GM12891 (cell line): ENCODE measurements at regions not wholly inside any gene's neighbourhood (a gene's known extent, or its start where the extent isn't known, plus 50 kb on each side); places are given as distances from the start of the nearest gene placed in this dataset.

Experiments
- POLR2A ChIP-seq: IDR thresholded peaks from 2 replicates; pipeline ENCODE4 v1.6.1; 2011; ENCODE audit warnings: low read depth, low read length, control low read depth
- POLR2AphosphoS5 ChIP-seq: IDR thresholded peaks from 2 replicates; pipeline ENCODE4 v1.6.1; 2011; ENCODE audit warnings: low read depth, low read length, control low read depth
- POU2F2 ChIP-seq: IDR thresholded peaks from 2 replicates; pipeline ENCODE4 v1.6.1; 2011; ENCODE audit warnings: low read depth, mild to moderate bottlenecking, control low read depth, low read length, moderate library complexity
- SPI1 ChIP-seq: IDR thresholded peaks from 2 replicates; pipeline ENCODE4 v1.6.1; 2011; ENCODE audit warnings: low read depth, low read length, control low read depth
- TAF1 ChIP-seq: IDR thresholded peaks from 2 replicates; pipeline ENCODE4 v1.6.1; 2011; ENCODE audit warnings: low read depth, low read length, control low read depth

DNA sequence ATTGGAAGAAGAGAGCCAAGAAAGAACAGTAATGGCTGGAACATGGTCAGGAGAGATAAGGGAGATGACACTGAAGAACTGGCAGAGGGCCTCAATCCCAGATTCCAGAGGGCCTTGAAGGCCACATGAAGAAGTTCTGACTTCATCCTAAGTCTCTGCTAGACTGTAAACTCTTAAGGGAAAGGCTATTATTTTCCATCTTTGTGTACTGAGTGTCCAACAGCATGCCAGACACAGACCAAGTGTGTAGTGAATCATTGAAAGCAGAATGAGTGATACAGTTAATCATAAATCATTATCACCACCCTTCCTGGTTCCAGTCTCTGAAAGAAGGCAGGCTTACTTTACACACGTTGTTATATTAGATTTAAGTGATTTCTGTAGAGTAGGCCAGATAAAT, 185.3 kb upstream of the C11orf87 start:
- TF ChIP-seq POLR2A, result no peak
- no peak for TF ChIP-seq TAF1
- TF ChIP-seq POLR2AphosphoS5, result no peak
- no peak for TF ChIP-seq SPI1
- no peak for TF ChIP-seq POU2F2
